GM12878 (cell line): ENCODE measurements at regions not wholly inside any gene's neighbourhood (a gene's known extent, or its start where the extent isn't known, plus 50 kb on each side); places are given as distances from the start of the nearest gene placed in this dataset.

Source experiments
- ATF3 ChIP-seq: IDR thresholded peaks from 2 replicates; pipeline ENCODE4 v1.6.1; 2011; ENCODE audit warnings: low read depth, mild to moderate bottlenecking, low read length, moderate library complexity, borderline replicate concordance; ENCODE audit errors: extremely low read depth
- CBX3 ChIP-seq: fragments of 200-600 bp; sonication (generic); IDR thresholded peaks from 2 replicates; pipeline ENCODE4 v1.6.1; 2016; ENCODE audit warnings: low read depth, borderline replicate concordance
- CTCF ChIP-seq, 3 experiments: IDR thresholded peaks in 2 of 3; conservative IDR thresholded peaks in 1 of 3; 2 replicates each; pipeline ENCODE4 v1.5.1; 2011; ENCODE audit warnings: low read depth in 3 of 3, low read length in 3 of 3, mild to moderate bottlenecking in 3 of 3, control low read depth in 2 of 3, moderate library complexity in 2 of 3, inconsistent platforms in 1 of 3, mixed read lengths in 1 of 3; ENCODE audit not compliant: control insufficient read depth in 2 of 3, insufficient read depth in 1 of 3; ENCODE audit errors: extremely low read depth in 1 of 3
- ELK1 ChIP-seq: IDR thresholded peaks from 2 replicates; pipeline ENCODE4 v1.6.1; 2012; ENCODE audit warnings: low read depth, low read length, improper control_type of control experiment
- JUNB ChIP-seq: IDR thresholded peaks from 2 replicates; pipeline ENCODE4 v1.6.1; 2016; ENCODE audit warnings: antibody characterized with exemption, mild to moderate bottlenecking
- NRF1 ChIP-seq: conservative IDR thresholded peaks from 2 replicates; pipeline ENCODE4 v1.6.1; 2011; ENCODE audit warnings: mild to moderate bottlenecking, low read depth, low read length, improper control_type of control experiment
- POLR2A ChIP-seq: IDR thresholded peaks from 2 replicates; pipeline ENCODE4 v1.6.1; 2011; ENCODE audit warnings: low read depth, mild to moderate bottlenecking, low read length
- REST ChIP-seq: IDR thresholded peaks from 2 replicates; pipeline ENCODE4 v1.6.1; 2012; ENCODE audit warnings: mild to moderate bottlenecking, low read depth, low read length
- RFX5 ChIP-seq: IDR thresholded peaks from 2 replicates; pipeline ENCODE4 v1.6.1; 2011; ENCODE audit warnings: low read depth, low read length, improper control_type of control experiment
- SMC3 ChIP-seq: IDR thresholded peaks from 2 replicates; pipeline ENCODE4 v1.6.1; 2011; ENCODE audit warnings: low read length, improper control_type of control experiment, borderline replicate concordance
- ZBTB33 ChIP-seq: fragments of 450-650 bp; IDR thresholded peaks from 2 replicates; pipeline ENCODE4 v1.6.1; 2017; ENCODE audit warnings: mild to moderate bottlenecking
- ZBTB40 ChIP-seq: fragments of 450-650 bp; IDR thresholded peaks from 2 replicates; pipeline ENCODE4 v1.6.1; 2016; ENCODE audit warnings: mild to moderate bottlenecking, moderate library complexity, borderline replicate concordance

- TF ChIP-seq JUNB (no peak), SMC3 (no peak), NRF1 (no peak), REST (no peak), ZBTB40 (no peak), CBX3 (no peak), CTCF (IDR thresholded peaks at IDR 0.05 in 2 of 3, conservative IDR thresholded peaks at IDR 0.05 in 1 of 3; ENCODE audit: control insufficient read depth in 2 of 3, extremely low read depth in 1 of 3, insufficient read depth in 1 of 3, low read depth in 3 of 3, low read length in 3 of 3) (no peak), ZBTB33 (no peak), POLR2A (no peak), ATF3 (no peak), RFX5 (no peak), ELK1 (no peak)
Measured at GRCh38 chr5:145166110-145166509, 669.0 kb downstream of the PRELID2 start.
